CD4-positive, CD25-positive, alpha-beta regulatory T cell (primary cell): ENCODE measurements at regions not wholly inside any gene's neighbourhood (a gene's known extent, or its start where the extent isn't known, plus 50 kb on each side); places are given as distances from the start of the nearest gene placed in this dataset.
"Not testable (repeated sequence)": the region's sequence is repeated elsewhere in the genome, so short reads cannot be mapped to it uniquely, and the experiment has no call there.

ENCODE experiments used
- ATAC-seq, 2 donors: fragments of 150-1000 bp; cut with Tn5 transposase; one replicate each; pipeline ENCODE4 v1.10.0; 2021; ENCODE audit warnings: low read depth in 2 of 2, moderate number of reproducible peaks in 2 of 2, moderate library complexity in 1 of 2
- DNase-seq, 3 donors: peaks; one replicate each; pipeline versions ENCODE4 v3.0.0 to v3.0.0-alpha.2; 2012 to 2022; ENCODE audit warnings: mixed read lengths in 1 of 3
- H3K27ac ChIP-seq: one replicate; pipeline ENCODE4 v1.7.0; 2013; ENCODE audit warnings: mild to moderate bottlenecking, low read length; ENCODE audit not compliant: insufficient read depth, poor library complexity, severe bottlenecking
- H3K27me3 ChIP-seq: one replicate; pipeline ENCODE4 v1.7.0; 2013; ENCODE audit warnings: low read length; ENCODE audit not compliant: control insufficient read depth, insufficient read depth
- H3K36me3 ChIP-seq: one replicate; pipeline ENCODE4 v1.7.0; 2013; ENCODE audit warnings: mild to moderate bottlenecking, low read length, moderate library complexity; ENCODE audit not compliant: control insufficient read depth, insufficient read depth
- H3K4me1 ChIP-seq: 2 replicates; pipeline ENCODE4 v1.7.0; 2013; ENCODE audit warnings: mild to moderate bottlenecking, low read length; ENCODE audit not compliant: insufficient read depth, control insufficient read depth, poor library complexity, severe bottlenecking
- H3K4me3 ChIP-seq: one replicate; pipeline ENCODE4 v1.7.0; 2013; ENCODE audit warnings: low read depth, mild to moderate bottlenecking, low read length, moderate library complexity
- H3K9me3 ChIP-seq, 2 experiments: 1 replicate in 1 of 2; 2 replicates in 1 of 2; pipeline ENCODE4 v1.7.0; 2013; ENCODE audit warnings: low read length in 2 of 2, mild to moderate bottlenecking in 1 of 2, moderate library complexity in 1 of 2; ENCODE audit not compliant: control insufficient read depth in 2 of 2
- H3K27ac Mint-ChIP-seq, 3 donors: one replicate each; pipeline ENCODE4 v1.8.0; 2020 to 2022; ENCODE audit warnings: mild to moderate bottlenecking in 3 of 3, mixed read lengths in 3 of 3, moderate library complexity in 2 of 3
- H3K27me3 Mint-ChIP-seq: one replicate; pipeline ENCODE4 v1.8.0; 2022; ENCODE audit warnings: mild to moderate bottlenecking, mixed read lengths
- H3K36me3 Mint-ChIP-seq: one replicate; pipeline ENCODE4 v1.8.0; 2020; ENCODE audit warnings: mixed read lengths
- H3K4me1 Mint-ChIP-seq, 4 donors: one replicate each; pipeline ENCODE4 v1.8.0; 2020 to 2022; ENCODE audit warnings: mixed read lengths in 4 of 4, mild to moderate bottlenecking in 1 of 4
- H3K4me3 Mint-ChIP-seq, 4 donors: one replicate each; pipeline ENCODE4 v1.8.0; 2020 to 2022; ENCODE audit warnings: mild to moderate bottlenecking in 4 of 4, mixed read lengths in 4 of 4, moderate library complexity in 3 of 4
- H3K9me3 Mint-ChIP-seq, 7 donors: one replicate each; pipeline ENCODE4 v1.8.0; 2020 to 2022; ENCODE audit warnings: mixed read lengths in 7 of 7, mild to moderate bottlenecking in 3 of 7, moderate library complexity in 2 of 7

DNA sequence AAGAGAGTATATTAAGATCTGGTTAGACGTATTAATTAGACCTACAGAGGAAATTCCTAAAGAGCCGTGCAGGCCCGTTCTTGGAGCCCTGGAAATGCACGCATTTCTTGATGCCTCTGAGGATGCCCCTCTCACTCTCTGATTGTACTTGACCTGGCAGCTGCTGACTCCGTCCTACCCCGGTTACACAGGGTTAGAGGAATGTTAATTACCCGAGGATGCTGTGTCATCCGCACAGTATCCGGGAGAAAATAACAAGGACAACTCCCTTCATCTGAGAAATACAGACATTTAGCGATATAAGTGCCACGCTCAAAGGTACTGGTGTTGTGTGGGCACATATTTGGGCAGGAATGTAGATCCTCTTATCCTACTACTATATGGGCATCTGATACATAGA is 404.6 kb upstream of the FAT1 start:
- Histone ChIP-seq H3K36me3 (no peaks in the 10 kb centered on the region), H3K4me3 (no peak overlapping the region), H3K27me3 (no peaks in the 10 kb centered on the region), H3K27ac (no peak overlapping the region), H3K9me3 (no peaks in the 10 kb centered on the region), H3K4me1 (no peaks in the 10 kb centered on the region)
- ATAC-seq, result no peak
- DNase-seq, result no peak
- no peak overlapping the region for H3K27ac Mint-ChIP-seq
- no peaks in the 10 kb centered on the region for H3K27me3 Mint-ChIP-seq
- no peaks in the 10 kb centered on the region for H3K4me1 Mint-ChIP-seq
- no peaks in the 10 kb centered on the region for H3K36me3 Mint-ChIP-seq
- H3K9me3 Mint-ChIP-seq, result peaks cover 0 to 14% (median 6%) of the 10 kb centered on the region in 7 donors
- H3K4me3 Mint-ChIP-seq, result no peak overlapping the region

DNA sequence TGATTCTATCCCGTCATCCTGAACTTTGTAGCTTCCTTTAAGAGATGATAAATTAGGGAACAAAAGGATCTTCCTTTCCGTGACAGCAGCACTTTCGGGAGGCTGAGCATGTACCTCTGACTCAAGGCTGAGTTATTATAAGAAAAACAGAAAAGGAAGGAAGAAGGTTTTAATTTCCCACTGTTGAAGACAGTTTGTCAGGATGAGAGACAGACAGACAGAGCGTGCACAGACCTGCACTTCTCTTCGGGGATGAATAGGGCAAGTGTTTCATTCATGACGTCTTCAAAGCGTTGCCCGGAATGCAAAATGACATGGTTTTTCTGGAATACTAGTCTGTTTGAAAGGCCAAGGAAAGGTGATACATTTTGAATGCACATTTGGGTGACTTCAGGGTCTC is 405.3 kb upstream of the FAT1 start:
- Histone ChIP-seq H3K36me3 (no peaks in the 10 kb centered on the region), H3K27me3 (no peaks in the 10 kb centered on the region), H3K4me3 (no peak overlapping the region), H3K9me3 (no peaks in the 10 kb centered on the region), H3K27ac (no peak overlapping the region), H3K4me1 (no peaks in the 10 kb centered on the region)
- no peak for DNase-seq
- no peak overlapping the region for H3K27ac Mint-ChIP-seq
- H3K9me3 Mint-ChIP-seq, result peaks cover 0 to 14% (median 6%) of the 10 kb centered on the region in 7 donors
- no peak for ATAC-seq
- H3K4me3 Mint-ChIP-seq, result no peak overlapping the region
- no peaks in the 10 kb centered on the region for H3K36me3 Mint-ChIP-seq
- H3K4me1 Mint-ChIP-seq, result no peaks in the 10 kb centered on the region
- no peaks in the 10 kb centered on the region for H3K27me3 Mint-ChIP-seq

DNA sequence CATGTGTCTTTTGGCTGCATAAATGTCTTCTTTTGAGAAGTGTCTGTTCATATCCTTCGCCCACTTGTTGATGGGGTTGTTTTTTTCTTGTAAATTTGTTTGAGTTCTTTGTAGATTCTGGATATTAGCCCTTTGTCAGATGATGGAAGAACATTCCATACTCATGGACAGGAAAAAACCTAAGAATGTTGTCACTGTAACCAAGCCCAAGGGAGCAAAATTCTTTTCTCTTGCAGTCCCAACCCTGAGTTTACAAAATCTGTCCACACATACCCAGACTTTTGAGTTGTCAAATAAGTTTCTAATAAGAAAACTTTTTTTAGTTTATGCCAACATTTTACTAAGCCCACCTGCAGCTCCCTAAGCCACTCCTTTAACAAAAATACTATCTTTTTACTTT is 408.2 kb upstream of the FAT1 start:
- not testable (repeated sequence) for H3K4me1 Mint-ChIP-seq, ATAC-seq, H3K27ac ChIP-seq, DNase-seq, H3K27ac Mint-ChIP-seq, H3K4me3 Mint-ChIP-seq, H3K36me3 Mint-ChIP-seq, H3K27me3 ChIP-seq, H3K27me3 Mint-ChIP-seq, H3K4me1 ChIP-seq, H3K36me3 ChIP-seq, H3K9me3 ChIP-seq, H3K4me3 ChIP-seq
- peaks cover 0 to 12% (median 3%) of the 10 kb centered on the region in 7 donors for H3K9me3 Mint-ChIP-seq

DNA sequence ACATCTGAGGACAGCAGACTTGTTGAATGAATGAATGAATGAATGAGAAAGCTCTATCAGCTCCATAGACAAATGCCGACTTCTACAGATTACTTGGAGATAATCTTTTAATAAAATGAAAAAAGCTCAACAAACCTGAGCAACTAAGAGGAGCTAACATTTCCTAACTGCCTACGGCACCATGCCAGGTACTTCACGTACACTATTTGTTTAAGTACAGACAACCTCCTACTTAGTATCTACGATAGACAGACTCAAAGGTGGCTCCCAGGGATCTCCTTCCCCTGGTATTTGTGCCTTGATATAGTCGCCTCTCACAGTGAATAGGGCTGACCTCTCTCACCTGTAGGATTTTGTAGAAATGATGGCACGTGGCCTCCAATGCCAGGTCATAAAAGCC is 412.2 kb upstream of the FAT1 start:
- Histone ChIP-seq H3K4me3 (no peak overlapping the region), H3K27me3 (no peaks in the 10 kb centered on the region), H3K4me1 (no peaks in the 10 kb centered on the region), H3K27ac (no peak overlapping the region), H3K9me3 (no peaks in the 10 kb centered on the region), H3K36me3 (no peaks in the 10 kb centered on the region)
- Mint-ChIP-seq H3K27ac (no peak overlapping the region), H3K27me3 (no peaks in the 10 kb centered on the region), H3K4me3 (no peak overlapping the region), H3K9me3 (peaks cover 0 to 13% (median 3%) of the 10 kb centered on the region in 7 donors), H3K36me3 (no peaks in the 10 kb centered on the region), H3K4me1 (no peaks in the 10 kb centered on the region)
- ATAC-seq, result no peak
- DNase-seq, result no peak

DNA sequence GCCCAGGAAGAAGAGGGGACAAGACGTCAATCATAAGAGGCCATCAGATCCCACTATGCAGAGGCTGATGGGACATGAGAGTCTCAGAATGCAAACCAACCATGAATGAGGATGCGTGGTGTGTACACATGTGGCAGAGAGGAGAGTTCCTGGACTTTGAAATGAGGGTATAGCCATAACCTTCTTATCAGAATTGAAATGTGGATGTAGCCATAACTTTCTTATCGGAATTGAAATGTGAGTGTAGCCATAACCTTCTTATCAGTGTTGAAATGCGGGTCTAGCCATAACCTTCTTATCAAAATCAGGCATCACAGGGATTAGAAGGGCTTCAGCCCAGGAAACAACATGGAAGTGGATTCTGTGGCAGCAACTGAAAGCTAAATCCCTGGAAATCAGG is 415.5 kb upstream of the FAT1 start:
- no peaks in the 10 kb centered on the region for H3K4me1 ChIP-seq

DNA sequence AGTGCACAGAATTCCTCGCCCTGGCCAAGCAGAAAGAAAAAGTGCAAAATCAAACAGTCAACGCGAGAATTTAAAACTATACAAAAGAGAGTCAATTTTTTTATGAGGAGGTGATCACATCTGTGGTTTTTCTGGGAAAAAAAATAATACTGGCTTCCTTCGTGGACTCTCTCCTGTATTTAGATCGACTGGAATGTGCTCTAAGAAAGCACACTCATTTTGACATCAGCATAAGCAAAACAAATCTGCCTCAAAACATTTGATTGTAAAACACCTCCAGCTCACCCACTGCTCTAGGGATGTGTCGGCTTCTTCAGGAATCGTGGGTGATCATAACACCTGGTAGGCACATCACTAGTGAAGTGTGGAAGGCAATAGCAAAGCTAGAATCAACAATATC is 417.4 kb upstream of the FAT1 start:
- H3K4me3 Mint-ChIP-seq, result no peak overlapping the region
- Histone ChIP-seq H3K4me3 (no peak overlapping the region), H3K27me3 (no peaks in the 10 kb centered on the region), H3K36me3 (no peaks in the 10 kb centered on the region), H3K9me3 (no peaks in the 10 kb centered on the region), H3K4me1 (no peaks in the 10 kb centered on the region), H3K27ac (no peak overlapping the region)
- no peak for DNase-seq
- peaks cover 0 to 27% (median 2%) of the 10 kb centered on the region in 7 donors for H3K9me3 Mint-ChIP-seq
- ATAC-seq, result no peak
- no peaks in the 10 kb centered on the region for H3K36me3 Mint-ChIP-seq
- H3K27me3 Mint-ChIP-seq, result no peaks in the 10 kb centered on the region
- H3K27ac Mint-ChIP-seq, result no peak overlapping the region
- H3K4me1 Mint-ChIP-seq, result no peaks in the 10 kb centered on the region

More for the DNA sequence above, 415.5 kb upstream of the FAT1 start:
- no peaks in the 10 kb centered on the region for H3K9me3 ChIP-seq
- H3K4me3 ChIP-seq, result no peak overlapping the region
- Mint-ChIP-seq H3K4me3 (no peak overlapping the region), H3K27ac (no peak overlapping the region), H3K4me1 (no peaks in the 10 kb centered on the region), H3K36me3 (no peaks in the 10 kb centered on the region), H3K27me3 (no peaks in the 10 kb centered on the region), H3K9me3 (peaks cover 0 to 27% (median 2%) of the 10 kb centered on the region in 7 donors)
- ATAC-seq (no peak), DNase-seq (no peak)
- H3K27me3 ChIP-seq, result no peaks in the 10 kb centered on the region
- H3K27ac ChIP-seq, result no peak overlapping the region
- no peaks in the 10 kb centered on the region for H3K36me3 ChIP-seq

DNA sequence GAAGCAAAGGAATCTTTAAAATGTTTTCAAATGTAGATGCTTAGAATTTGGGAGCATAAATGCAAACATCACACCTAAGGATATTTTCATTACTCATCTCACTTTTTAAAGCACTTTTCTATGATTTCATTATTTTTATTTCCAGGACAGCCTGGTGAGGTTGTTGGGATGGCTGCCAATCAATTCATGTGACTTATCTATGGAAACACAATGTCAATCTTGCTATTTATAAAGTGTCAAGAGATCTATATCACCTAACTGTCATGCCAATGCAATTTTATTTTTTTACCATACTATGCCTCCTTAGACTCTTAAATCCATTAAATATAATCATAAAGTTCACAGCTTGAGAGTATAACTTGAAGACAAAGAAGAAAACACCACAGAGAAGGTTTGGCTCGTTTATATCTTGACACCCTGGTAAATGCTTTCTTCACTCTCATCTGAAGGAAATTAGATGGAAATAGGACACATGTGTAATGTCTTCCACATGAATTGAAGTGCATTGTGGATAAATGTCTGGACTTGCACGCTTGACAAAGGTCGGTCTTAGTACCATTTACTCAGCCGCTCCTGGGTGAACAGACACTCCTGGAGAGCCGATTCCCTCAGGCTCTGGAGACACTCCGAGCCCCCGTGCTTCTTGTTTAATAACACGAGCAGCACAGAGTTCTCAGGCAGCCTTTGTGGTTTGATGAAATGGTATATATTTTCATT is 425.7 kb upstream of the FAT1 start:
- Histone ChIP-seq H3K27me3 (no peaks in the 10 kb centered on the region), H3K9me3 (peaks cover 0 to 4% of the 10 kb centered on the region in 2 experiments), H3K36me3 (no peaks in the 10 kb centered on the region), H3K4me3 (no peak overlapping the region), H3K27ac (no peak overlapping the region), H3K4me1 (no peaks in the 10 kb centered on the region)
- no peak for ATAC-seq
- H3K4me3 Mint-ChIP-seq, result no peak overlapping the region
- DNase-seq, result no peak
- H3K36me3 Mint-ChIP-seq, result no peaks in the 10 kb centered on the region
- H3K27ac Mint-ChIP-seq, result no peak overlapping the region
- no peaks in the 10 kb centered on the region for H3K4me1 Mint-ChIP-seq
- peaks cover 1 to 17% (median 5%) of the 10 kb centered on the region in 7 donors for H3K9me3 Mint-ChIP-seq
- no peaks in the 10 kb centered on the region for H3K27me3 Mint-ChIP-seq

DNA sequence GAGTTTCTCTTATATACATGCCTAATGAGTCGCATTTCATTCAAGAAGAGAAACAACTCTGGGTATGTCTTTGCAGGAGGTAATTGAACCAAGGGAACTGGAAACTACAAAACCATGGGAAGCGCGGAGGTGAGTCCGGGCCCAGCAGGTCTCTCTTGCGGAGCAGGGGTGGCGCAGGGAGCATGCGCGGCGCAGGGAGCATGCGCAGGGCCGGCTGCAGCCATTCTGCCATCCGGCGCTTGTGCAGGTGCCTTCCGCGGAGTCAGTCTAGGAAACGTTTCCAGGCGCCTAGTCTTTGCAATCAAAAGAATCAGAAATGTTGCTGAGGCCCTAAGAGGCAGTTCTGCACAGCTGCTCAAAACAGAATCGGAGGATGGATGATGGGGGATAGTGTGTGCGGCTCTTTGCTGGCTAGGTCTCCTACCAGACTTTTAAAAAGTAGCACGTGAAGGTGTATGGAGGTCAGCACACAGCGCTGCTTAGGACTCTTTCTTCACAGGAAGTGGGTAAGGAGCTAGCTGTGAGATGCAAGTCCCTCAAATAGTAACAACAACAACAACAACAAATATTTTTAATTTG is 433.8 kb upstream of the FAT1 start:
- Mint-ChIP-seq H3K4me3 (no peak overlapping the region), H3K27me3 (no peaks in the 10 kb centered on the region), H3K36me3 (no peaks in the 10 kb centered on the region), H3K4me1 (no peaks in the 10 kb centered on the region), H3K9me3 (peaks cover 3 to 14% (median 6%) of the 10 kb centered on the region in 7 donors), H3K27ac (no peak overlapping the region)
- Histone ChIP-seq H3K9me3 (no peaks in the 10 kb centered on the region), H3K4me1 (no peaks in the 10 kb centered on the region), H3K36me3 (no peaks in the 10 kb centered on the region), H3K4me3 (no peak overlapping the region), H3K27me3 (no peaks in the 10 kb centered on the region), H3K27ac (no peak overlapping the region)
- no peak for DNase-seq
- ATAC-seq, result no peak
